DMS114 treated with DMSO at 0.1 percent for 48 hours (cell line): ENCODE measurements at regions not wholly inside any gene's neighbourhood (a gene's known extent, or its start where the extent isn't known, plus 50 kb on each side); places are given as distances from the start of the nearest gene placed in this dataset.

ENCODE experiments used
- DNase-seq: peaks from one replicate; lab custom pipeline; 2025; ENCODE audit not compliant: unreplicated experiment; lab: John Stamatoyannopoulos, UW

GRCh38 chr5:143992496-143992895 is 178.0 kb downstream of the YIPF5 start:
- DNase-seq: no peak

- no peak for DNase-seq
Measured at GRCh38 chr5:144002876-144003275, 167.6 kb downstream of the YIPF5 start.

GRCh38 chr5:144003636-144004035 is 166.8 kb downstream of the YIPF5 start:
- no peak for DNase-seq

- no peak for DNase-seq
Measured at GRCh38 chr5:144004146-144004545, 166.3 kb downstream of the YIPF5 start.

- DNase-seq: no peak
Measured at GRCh38 chr5:144004751-144005150, 165.7 kb downstream of the YIPF5 start.

GRCh38 chr5:144009116-144009515 is 161.3 kb downstream of the YIPF5 start:
- DNase-seq: no peak

- DNase-seq: no peak
Measured at GRCh38 chr5:144011388-144011787, 159.1 kb downstream of the YIPF5 start.

- DNase-seq: no peak
Measured at GRCh38 chr5:144013816-144014215, 156.6 kb downstream of the YIPF5 start.

GRCh38 chr5:144015961-144016360 is 154.5 kb downstream of the YIPF5 start:
- DNase-seq: no peak

- no peak for DNase-seq
Measured at GRCh38 chr5:144017119-144017518, 153.3 kb downstream of the YIPF5 start.

GRCh38 chr5:144017631-144018030 is 152.8 kb downstream of the YIPF5 start:
- no peak for DNase-seq

GRCh38 chr5:144024090-144024489 is 146.4 kb downstream of the YIPF5 start:
- no peak for DNase-seq

GRCh38 chr5:144024545-144024944 is 145.9 kb downstream of the YIPF5 start:
- DNase-seq: no peak

- DNase-seq: no peak
Measured at GRCh38 chr5:144026286-144026685, 144.2 kb downstream of the YIPF5 start.

- no peak for DNase-seq
Measured at GRCh38 chr5:144028058-144028457, 142.4 kb downstream of the YIPF5 start.

GRCh38 chr5:144028636-144029035 is 141.8 kb downstream of the YIPF5 start:
- DNase-seq: no peak

GRCh38 chr5:144030904-144031303 is 139.6 kb downstream of the YIPF5 start:
- no peak for DNase-seq

GRCh38 chr5:144032375-144032774 is 138.1 kb downstream of the YIPF5 start:
- no peak for DNase-seq

- DNase-seq: no peak
Measured at GRCh38 chr5:144033486-144033885, 137.0 kb downstream of the YIPF5 start.

GRCh38 chr5:144035046-144035740 is 135.3 kb downstream of the YIPF5 start:
- DNase-seq: no peak

GRCh38 chr5:144036476-144036875 is 134.0 kb downstream of the YIPF5 start:
- no peak for DNase-seq

GRCh38 chr5:144040615-144041305 is 129.7 kb downstream of the YIPF5 start:
- no peak for DNase-seq

GRCh38 chr5:144042156-144042555 is 128.3 kb downstream of the YIPF5 start:
- no peak for DNase-seq
